Left hindlimb (tissue), 1 donor: ENCODE measurements at regions not wholly inside any gene's neighbourhood (a gene's known extent, or its start where the extent isn't known, plus 50 kb on each side); places are given as distances from the start of the nearest gene placed in this dataset.
"Not testable (repeated sequence)": the region's sequence is repeated elsewhere in the genome, so short reads cannot be mapped to it uniquely, and the experiment has no call there.

ENCODE experiments used
- DNase-seq: peaks from one replicate; pipeline ENCODE4 v3.0.0-alpha.2; 2018

DNA sequence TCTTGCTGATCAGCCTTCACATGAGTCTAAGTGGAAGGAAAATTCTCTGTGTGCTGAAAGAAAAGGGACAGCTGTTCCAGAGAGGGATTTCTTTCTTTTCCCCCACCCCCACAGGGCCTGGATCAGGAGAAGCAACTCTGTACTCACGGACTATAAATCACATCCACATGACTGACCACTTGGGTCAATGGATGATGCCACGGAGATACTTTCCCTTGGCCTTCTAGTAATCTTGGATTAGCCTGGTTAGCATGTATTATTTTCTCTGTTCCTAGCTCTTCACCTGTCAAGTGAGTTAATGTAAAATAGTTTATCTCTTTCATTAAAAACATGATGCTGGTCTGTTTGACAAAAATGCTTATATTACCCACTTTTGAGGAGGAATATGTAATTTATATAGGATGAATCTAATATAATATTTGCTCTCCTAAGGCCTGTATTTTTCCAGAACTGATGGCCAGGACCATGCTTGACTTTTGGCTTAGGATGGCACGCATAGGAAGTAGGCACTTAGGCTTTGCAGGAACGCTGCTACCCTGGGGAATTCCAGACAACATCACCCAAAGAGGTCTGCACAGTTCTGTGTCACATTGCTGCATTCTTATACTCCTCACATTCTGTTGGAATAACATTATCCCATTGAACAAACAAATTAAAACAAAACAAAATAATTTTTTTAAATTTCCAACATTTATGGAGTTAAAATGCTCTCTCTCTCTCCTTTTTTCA is 892.1 kb downstream of the TLE1 start:
- DNase-seq, result peak; percentile 40

DNA sequence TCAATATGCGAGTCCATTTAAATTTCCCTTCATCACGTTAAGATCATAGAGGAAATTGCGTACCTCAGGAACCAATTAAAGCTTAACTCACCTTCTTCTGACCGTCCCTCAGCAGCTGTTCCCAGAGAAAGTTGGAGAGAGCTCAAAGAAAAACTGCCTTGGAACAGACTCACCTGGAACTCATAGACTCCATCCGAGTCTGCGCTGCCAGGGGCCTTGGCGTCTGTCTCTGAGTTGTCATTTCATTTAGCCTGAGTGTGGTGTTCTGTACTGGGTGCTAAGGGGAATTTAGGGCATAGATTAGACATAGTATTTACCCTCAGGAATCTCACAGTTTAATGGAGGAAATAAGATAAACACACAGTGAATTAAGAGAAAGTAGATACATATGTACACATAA is 892.7 kb downstream of the TLE1 start:
- DNase-seq, result peak; percentile 55

- DNase-seq, result no peak
Observed at GRCh38 chr9:80794197-80794596, 895.1 kb downstream of the TLE1 start.

DNA sequence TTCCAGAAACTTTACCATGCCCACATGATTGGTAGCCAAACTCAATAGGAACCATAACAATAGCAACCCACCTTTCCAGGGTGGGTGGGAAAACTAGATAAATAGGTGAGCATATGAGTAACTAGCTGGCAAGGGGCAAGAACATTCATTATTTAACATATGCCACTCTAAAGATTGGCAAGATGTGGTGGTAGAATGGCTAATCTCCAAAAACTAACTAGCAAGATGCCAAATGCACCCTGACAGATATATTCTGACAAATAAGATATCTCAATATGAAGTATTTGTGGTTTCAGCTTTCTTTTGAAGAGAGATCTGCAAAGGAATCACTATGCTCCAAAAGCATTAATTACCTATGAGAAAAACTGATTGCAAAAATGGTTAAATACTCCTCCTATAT is 895.6 kb downstream of the TLE1 start:
- DNase-seq, result no peak

GRCh38 chr9:80792726-80793125 is 896.6 kb downstream of the TLE1 start:
- no peak for DNase-seq

DNA sequence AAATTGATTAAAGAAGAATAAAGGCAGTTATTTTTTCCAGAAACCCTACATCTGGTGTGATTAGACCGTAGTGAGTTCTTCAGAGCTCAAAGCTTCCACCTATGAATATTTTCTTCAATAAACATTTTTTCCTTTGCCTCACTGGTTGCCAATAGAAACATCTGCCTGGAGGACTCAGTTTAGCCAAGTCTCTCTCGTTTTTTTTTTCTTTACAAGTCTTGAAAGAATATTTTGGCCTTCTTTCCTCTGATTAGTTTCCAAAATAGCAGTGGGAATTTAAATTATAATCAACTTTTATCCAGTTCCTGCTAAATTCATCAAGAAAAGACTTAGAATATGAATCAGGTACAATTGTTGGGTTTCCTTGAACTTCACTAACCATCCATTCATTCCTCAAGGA is 897.5 kb downstream of the TLE1 start:
- no peak for DNase-seq

DNA sequence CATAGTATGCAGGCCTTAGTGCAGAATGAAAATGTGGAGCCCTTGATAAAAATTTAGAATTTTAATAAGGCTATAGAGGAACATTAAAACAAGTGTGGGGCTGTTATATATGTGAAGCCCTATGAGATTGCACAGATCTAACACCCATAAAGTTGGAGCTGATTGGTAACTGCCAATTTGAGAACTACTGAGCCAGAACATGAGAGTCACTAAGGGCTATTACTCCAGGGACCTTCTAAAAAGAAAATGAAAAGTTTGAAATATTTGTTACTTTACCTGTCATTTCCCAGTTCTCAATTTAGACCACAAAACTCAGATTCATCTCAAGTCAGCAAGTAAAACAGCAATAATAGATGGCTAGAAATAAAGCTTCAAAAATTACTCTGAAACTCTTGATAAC is 898.6 kb downstream of the TLE1 start:
- no peak for DNase-seq

DNA sequence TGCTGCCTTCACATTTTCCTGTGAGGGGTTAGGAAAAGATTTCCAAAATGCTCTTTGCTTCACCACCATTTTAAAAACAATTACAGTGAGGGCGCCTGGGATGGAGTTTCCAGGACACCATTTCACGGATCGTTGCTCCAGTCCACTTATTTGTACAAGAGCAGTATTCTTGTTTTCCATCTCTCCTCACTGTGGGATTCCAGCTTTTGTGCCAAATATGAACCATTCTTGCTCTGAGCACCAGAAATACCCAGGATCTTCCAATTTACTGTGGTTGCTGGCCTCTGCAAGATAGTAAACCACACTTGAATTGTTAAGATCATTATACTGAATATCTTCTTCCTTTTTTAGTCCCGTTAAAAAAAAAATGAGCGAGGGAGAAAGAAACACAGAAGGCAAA is 899.5 kb downstream of the TLE1 start:
- no peak for DNase-seq

DNA sequence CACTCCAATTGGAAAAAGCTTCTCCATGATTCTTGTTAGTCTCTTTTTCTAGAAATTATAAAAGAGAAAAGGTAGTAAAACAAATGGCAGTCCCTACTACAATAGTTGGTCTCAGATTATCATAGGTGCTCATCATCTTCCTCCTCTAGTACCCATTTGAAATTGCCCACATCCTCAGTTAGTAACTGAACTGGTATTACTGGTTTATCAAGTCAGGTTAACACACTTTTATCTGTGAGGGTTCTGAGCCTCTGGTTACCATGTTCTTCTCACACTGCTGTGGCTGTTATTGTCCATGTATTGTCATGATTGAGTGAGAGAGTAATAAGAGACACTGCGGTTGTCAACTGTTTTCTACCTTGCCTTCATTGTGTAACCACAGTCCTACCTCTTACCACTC is 901.7 kb downstream of the TLE1 start:
- no peak for DNase-seq

- DNase-seq, result no peak
Observed at GRCh38 chr9:80784647-80785046, 904.7 kb downstream of the TLE1 start.

GRCh38 chr9:80775971-80776370 is 913.4 kb downstream of the TLE1 start:
- DNase-seq, result no peak

DNA sequence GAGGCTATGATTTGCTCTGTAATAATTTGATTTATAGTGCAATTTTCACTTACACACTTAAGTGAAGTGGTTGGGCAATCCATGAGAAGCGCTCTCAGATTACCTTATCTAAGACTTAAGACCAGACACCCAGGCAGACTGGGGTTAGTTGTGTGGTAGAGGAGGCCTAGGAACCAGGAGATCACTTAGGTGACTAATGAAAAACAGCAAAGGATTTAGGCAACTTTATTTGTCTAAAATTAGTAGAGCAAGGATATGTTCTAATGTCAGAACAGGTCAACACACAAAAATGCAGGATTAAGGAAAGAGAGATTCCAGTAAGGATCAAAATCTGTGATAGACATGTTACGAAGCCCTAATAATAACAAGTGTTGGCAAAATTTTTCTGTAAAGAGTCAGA is 913.8 kb downstream of the TLE1 start:
- no peak for DNase-seq

- DNase-seq, result no peak
Observed at GRCh38 chr9:80771555-80772347, 917.6 kb downstream of the TLE1 start.

- peak; percentile 39 for DNase-seq
Observed at GRCh38 chr9:80763536-80763935, 925.8 kb downstream of the TLE1 start.

GRCh38 chr9:80755586-80755985 is 933.8 kb downstream of the TLE1 start:
- no peak for DNase-seq

DNA sequence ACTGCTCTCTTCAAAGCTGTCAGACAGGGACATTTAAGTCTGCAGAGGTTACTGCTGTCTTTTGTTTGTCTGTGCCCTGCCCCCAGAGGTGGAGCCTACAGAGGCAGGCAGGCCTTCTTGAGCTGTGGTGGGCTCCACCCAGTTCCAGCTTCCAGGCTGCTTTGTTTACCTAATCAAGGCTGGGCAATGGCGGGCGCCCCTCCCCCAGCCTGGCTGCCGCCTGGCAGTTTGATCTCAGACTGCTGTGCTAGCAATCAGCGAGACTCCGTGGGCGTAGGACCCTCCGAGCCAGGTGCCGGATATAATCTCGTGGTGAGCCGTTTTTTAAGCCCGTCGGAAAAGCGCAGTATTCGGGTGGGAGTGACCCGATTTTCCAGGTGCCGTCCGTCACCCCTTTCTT is 942.3 kb downstream of the TLE1 start:
- not testable (repeated sequence) for DNase-seq

- DNase-seq, result no peak
Observed at GRCh38 chr9:80732506-80732905, 956.8 kb downstream of the TLE1 start.

DNA sequence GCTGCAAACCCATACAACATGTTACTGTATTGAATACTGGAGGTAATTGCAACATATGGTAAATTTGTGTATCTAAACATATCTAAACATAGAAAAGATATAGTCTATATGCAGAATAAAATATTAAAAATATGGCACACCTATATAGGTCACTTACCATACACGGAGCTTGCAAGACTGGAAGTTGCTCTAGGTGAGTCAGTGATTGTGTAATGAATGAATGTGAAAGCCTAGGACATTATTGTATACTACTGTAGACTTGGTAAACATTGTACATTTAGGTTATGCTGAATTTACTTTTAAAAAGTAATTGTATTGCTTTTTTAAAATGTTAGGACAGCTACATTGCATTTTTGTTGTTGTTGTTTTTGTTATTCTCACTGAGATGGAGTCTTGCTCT is 968.8 kb downstream of the TLE1 start:
- DNase-seq, result no peak

DNA sequence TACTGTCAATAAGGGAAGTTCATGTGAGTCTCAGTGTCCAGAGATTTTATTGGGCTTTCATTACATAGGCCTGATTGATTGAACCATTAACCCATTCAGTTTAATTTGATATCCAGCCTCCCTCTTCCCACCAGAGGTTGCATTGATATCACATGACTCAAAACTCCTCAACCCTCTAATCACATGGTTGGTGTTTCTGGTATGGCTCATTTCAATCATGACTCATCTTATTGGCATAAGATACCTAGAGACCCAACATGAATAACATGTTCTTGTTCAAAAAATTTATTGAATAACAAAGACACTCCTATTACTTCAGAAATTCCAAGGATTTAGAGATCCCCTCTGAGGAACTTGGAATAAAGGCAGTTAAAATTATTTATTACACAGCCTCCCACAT is 982.2 kb downstream of the TLE1 start:
- no peak for DNase-seq

DNA sequence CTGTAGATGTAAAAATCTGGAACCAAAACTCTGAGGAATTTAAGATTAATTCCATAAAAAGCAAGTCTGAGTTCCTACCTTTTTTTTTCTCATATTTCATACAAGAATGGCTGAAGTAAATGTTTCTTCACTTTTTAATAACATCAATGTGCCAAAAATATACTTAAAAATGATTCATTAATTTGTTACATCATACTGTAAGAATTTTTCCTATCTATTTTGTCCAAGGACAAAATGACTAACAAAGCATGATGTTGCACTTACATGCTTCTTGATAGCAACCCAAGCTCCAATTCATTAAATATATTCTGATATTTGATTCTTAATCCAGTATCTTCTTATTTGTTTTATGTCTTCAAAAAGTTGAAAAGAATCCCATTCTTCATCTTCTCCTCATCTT is 988.3 kb downstream of the TLE1 start:
- no peak for DNase-seq

DNA sequence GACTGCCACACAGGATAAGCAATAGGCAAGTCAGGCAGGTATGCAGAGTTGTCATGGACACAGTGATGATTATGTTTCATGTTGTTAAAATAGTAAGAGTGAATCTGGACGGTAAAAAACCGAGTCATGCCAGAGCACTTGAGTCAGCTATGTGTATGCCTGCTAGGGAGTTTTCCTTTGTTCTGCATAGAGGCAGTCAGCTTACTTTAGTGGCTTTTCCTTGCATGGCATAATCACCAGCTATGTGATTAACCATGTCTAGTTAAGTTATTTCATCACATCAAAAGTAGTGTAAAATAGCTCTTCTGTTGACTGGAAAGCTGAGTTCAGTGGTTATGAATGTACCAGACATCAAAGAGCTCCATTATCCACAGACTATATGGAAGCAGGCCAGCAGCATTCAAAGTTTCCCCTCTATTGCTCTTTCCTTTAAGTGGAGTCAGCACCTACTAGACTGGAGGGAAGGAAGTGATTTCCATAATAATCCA is 989.8 kb downstream of the TLE1 start:
- peak; percentile 33 for DNase-seq

DNA sequence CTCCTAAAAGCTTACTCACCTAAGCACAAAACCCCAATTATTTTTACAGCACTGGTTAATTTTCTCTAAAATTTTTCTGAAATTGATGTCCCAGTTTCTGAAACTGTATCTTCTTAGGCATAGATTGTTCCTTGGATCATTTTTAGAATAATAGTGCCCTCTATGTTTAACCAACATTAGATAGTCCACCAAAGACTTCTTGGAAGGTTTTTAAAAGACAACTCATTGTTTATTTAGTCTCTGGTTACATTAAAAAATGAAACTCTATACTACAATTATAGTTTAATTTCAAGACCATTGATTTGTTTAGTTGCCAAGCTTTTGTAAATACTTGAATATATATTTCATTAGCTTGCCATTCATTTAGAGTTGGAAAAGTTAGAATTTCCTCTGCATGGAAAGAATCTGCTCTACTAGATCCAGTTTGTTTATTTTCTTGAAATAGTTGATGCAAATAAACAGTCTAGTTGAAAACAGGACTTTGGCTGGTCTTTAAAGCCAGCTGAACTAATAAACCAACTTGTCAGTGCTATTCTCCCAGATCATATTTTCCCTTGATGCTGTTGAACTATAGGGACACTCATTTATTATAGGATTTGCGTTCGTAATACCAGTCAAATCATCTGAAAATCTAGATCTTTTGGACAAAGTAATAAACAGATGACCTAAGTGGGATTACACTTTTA is 990.5 kb downstream of the TLE1 start:
- no peak for DNase-seq

- no peak for DNase-seq
Observed at GRCh38 chr9:80692751-80693150, 996.6 kb downstream of the TLE1 start.

DNA sequence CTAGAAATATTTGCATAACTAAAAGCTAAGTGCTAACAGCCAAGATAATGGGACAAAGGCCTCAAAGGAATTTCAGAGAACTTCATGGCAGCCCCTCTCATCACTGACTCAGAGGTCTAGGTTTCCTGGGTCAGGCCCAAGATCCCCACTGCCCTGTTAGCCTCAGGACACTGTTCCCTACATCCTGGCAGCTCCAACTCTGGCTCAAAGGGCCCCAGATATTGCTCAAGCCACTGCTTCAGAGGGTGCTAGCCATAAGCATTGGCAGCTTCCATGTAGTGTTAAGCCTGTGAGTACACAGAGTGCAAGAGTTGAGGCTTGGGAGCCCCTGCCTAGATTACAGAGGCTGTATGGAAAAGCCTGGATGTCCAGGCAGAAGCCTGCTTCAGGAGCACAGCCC is 998.1 kb downstream of the TLE1 start:
- DNase-seq, result no peak
